CD4-positive, alpha-beta T cell (primary cell): ENCODE measurements at regions not wholly inside any gene's neighbourhood (a gene's known extent, or its start where the extent isn't known, plus 50 kb on each side); places are given as distances from the start of the nearest gene placed in this dataset.

Source experiments
- ATAC-seq: fragments of 200-7000 bp; cut with Tn5 transposase; one replicate; pipeline ENCODE4 v1.10.0; 2022; ENCODE audit warnings: mild to moderate bottlenecking; ENCODE audit not compliant: poor library complexity
- CTCF ChIA-PET: fragments of 350-600 bp; sonication (Branson Sonifier 250); formaldehyde crosslinking; loops from one replicate; lab custom pipeline; 2021; ENCODE audit warnings: antibody characterized with exemption, inconsistent platforms; lab: Charles Lee
- POLR2A ChIA-PET: fragments of 350-600 bp; sonication (Branson Sonifier 250); formaldehyde crosslinking; loops from one replicate; lab custom pipeline; 2021; ENCODE audit warnings: antibody characterized with exemption, inconsistent platforms; lab: Charles Lee
- DNase-seq, 14 experiments: peaks; one replicate each; pipeline ENCODE4 v3.0.0-alpha.2; 2013 to 2020; ENCODE audit warnings: mixed read lengths in 2 of 14
- H3K27ac ChIP-seq, 2 donors: one replicate each; pipeline versions ENCODE4 v1.5.1 to v1.7.0; 2013; ENCODE audit warnings: low read length in 2 of 2, low read depth in 1 of 2, mild to moderate bottlenecking in 1 of 2
- H3K27me3 ChIP-seq, 2 experiments: 1 replicate in 1 of 2; 2 replicates in 1 of 2; pipeline versions ENCODE4 v1.6.1 to v1.7.0; 2013; ENCODE audit warnings: low read length in 2 of 2, control low read depth in 1 of 2, mild to moderate bottlenecking in 1 of 2, moderate library complexity in 1 of 2; ENCODE audit not compliant: insufficient read depth in 2 of 2, control insufficient read depth in 1 of 2
- H3K36me3 ChIP-seq: one replicate; pipeline ENCODE4 v1.6.1; 2013; ENCODE audit warnings: low read length, control low read depth; ENCODE audit not compliant: insufficient read depth
- H3K4me1 ChIP-seq: one replicate; pipeline ENCODE4 v1.6.1; 2013; ENCODE audit warnings: low read length, control low read depth; ENCODE audit not compliant: insufficient read depth
- H3K4me3 ChIP-seq: one replicate; pipeline ENCODE4 v1.5.1; 2013; ENCODE audit warnings: mild to moderate bottlenecking, low read length, moderate library complexity
- H3K9me3 ChIP-seq, 2 experiments: 1 replicate in 1 of 2; 2 replicates in 1 of 2; pipeline versions ENCODE4 v1.6.1 to v1.7.0; 2013; ENCODE audit warnings: low read length in 2 of 2, mild to moderate bottlenecking in 2 of 2, control low read depth in 1 of 2, moderate library complexity in 1 of 2; ENCODE audit not compliant: control insufficient read depth in 1 of 2, insufficient read depth in 1 of 2
- H3K27ac Mint-ChIP-seq: one replicate; pipeline ENCODE4 v1.8.0; 2020; ENCODE audit warnings: mixed read lengths
- H3K27me3 Mint-ChIP-seq: one replicate; pipeline ENCODE4 v1.8.0; 2021; ENCODE audit warnings: mixed read lengths
- H3K36me3 Mint-ChIP-seq: one replicate; pipeline ENCODE4 v1.8.0; 2021; ENCODE audit warnings: low read depth, mixed read lengths
- H3K4me1 Mint-ChIP-seq: one replicate; pipeline ENCODE4 v1.8.0; 2021; ENCODE audit warnings: low read depth, mixed read lengths
- H3K4me3 Mint-ChIP-seq: one replicate; pipeline ENCODE4 v1.8.0; 2020; ENCODE audit warnings: mild to moderate bottlenecking, mixed read lengths
- H3K9me3 Mint-ChIP-seq: one replicate; pipeline ENCODE4 v1.8.0; 2020; ENCODE audit warnings: mixed read lengths
- CTCF ChIP-seq: fragments of 200-600 bp; IDR thresholded peaks from one replicate; pipeline ENCODE4 v1.8.0; 2022; ENCODE audit warnings: antibody characterized with exemption, mild to moderate bottlenecking
- intact Hi-C, 2 experiments: fragments of 100-400 bp; cut with DNase I in 1 of 2; cut with micrococcal nuclease in 1 of 2; formaldehyde crosslinking; loops; one replicate each; pipeline versions ENCODE4 v1.15.1 to v1.9.0; 2023 to 2025; cut with DNase I, micrococcal nuclease

GRCh38 chr2:38203446-38203810, 127.5 kb upstream of the CYP1B1 start:
- no peaks in the 10 kb centered on the region for H3K4me1 ChIP-seq
- no peaks in the 10 kb centered on the region for H3K9me3 ChIP-seq
- no peak for ATAC-seq
- H3K9me3 Mint-ChIP-seq, result no peaks in the 10 kb centered on the region
- no peak overlapping the region for H3K27ac ChIP-seq
- H3K36me3 ChIP-seq, result no peaks in the 10 kb centered on the region
- H3K36me3 Mint-ChIP-seq, result no peaks in the 10 kb centered on the region
- no peak for DNase-seq
- ChIA-PET POLR2A (interaction anchor here (0.6 kb wide), 1 partner anchor 895 kb away, joined by 7 read pairs; no protein-coding TSS in a partner anchor), CTCF (no interaction called here)
- no peak overlapping the region for H3K4me3 ChIP-seq
- intact Hi-C loops, result no loop called here
- peaks cover 33% of the 10 kb centered on the region for H3K27me3 Mint-ChIP-seq
- TF ChIP-seq CTCF, result no peak
- H3K4me1 Mint-ChIP-seq, result no peaks in the 10 kb centered on the region
- H3K27ac Mint-ChIP-seq, result no peak overlapping the region
- H3K4me3 Mint-ChIP-seq, result no peak overlapping the region
- peaks cover 4 to 11% of the 10 kb centered on the region in 2 experiments for H3K27me3 ChIP-seq

GRCh38 chr2:38202713-38203445, 126.9 kb upstream of the CYP1B1 start:
- DNase-seq, result no peak
- Histone ChIP-seq H3K4me1 (no peaks in the 10 kb centered on the region), H3K27me3 (peaks cover 4 to 11% of the 10 kb centered on the region in 2 experiments), H3K27ac (no peak overlapping the region), H3K9me3 (no peaks in the 10 kb centered on the region), H3K4me3 (no peak overlapping the region), H3K36me3 (no peaks in the 10 kb centered on the region)
- Mint-ChIP-seq H3K4me1 (no peaks in the 10 kb centered on the region), H3K27ac (no peak overlapping the region), H3K4me3 (no peak overlapping the region), H3K9me3 (no peaks in the 10 kb centered on the region), H3K36me3 (no peaks in the 10 kb centered on the region), H3K27me3 (peaks cover 33% of the 10 kb centered on the region)
- POLR2A ChIA-PET, result no interaction called here
- CTCF ChIA-PET, result no interaction called here
- intact Hi-C loops, result no loop called here
- ATAC-seq, result no peak
- no peak for TF ChIP-seq CTCF

GRCh38 chr2:38201784-38202183, 125.8 kb upstream of the CYP1B1 start:
- Mint-ChIP-seq H3K36me3 (no peaks in the 10 kb centered on the region), H3K27ac (no peak overlapping the region), H3K4me3 (no peak overlapping the region), H3K27me3 (peaks cover 33% of the 10 kb centered on the region), H3K4me1 (no peaks in the 10 kb centered on the region), H3K9me3 (no peaks in the 10 kb centered on the region)
- intact Hi-C loops, result no loop called here
- H3K27me3 ChIP-seq, result peaks cover 4 to 11% of the 10 kb centered on the region in 2 experiments
- ChIA-PET CTCF (no interaction called here), POLR2A (no interaction called here)
- no peak overlapping the region for H3K4me3 ChIP-seq
- H3K9me3 ChIP-seq, result no peaks in the 10 kb centered on the region
- H3K27ac ChIP-seq, result no peak overlapping the region
- no peak for ATAC-seq
- TF ChIP-seq CTCF, result no peak
- H3K4me1 ChIP-seq, result no peaks in the 10 kb centered on the region
- no peak for DNase-seq
- H3K36me3 ChIP-seq, result no peaks in the 10 kb centered on the region
